Uterus (tissue), 3 donors: ENCODE measurements at regions not wholly inside any gene's neighbourhood (a gene's known extent, or its start where the extent isn't known, plus 50 kb on each side); places are given as distances from the start of the nearest gene placed in this dataset.

Experiments used
- DNase-seq, 2 donors: peaks; one replicate each; pipeline ENCODE4 v3.0.0-alpha.2; 2019 to 2020
- H3K27ac ChIP-seq, 2 donors: fragments of 200-600 bp; sonication (generic); 1 replicate in 1 of 2; 2 replicates in 1 of 2; pipeline ENCODE4 v1.5.1; 2016 to 2018
- H3K27me3 ChIP-seq, 2 donors: fragments of 200-600 bp; sonication (generic); one replicate each; pipeline ENCODE4 v1.5.1; 2018 to 2019; ENCODE audit warnings: control low read depth in 1 of 2
- H3K36me3 ChIP-seq, 2 donors: fragments of 200-600 bp; sonication (generic); one replicate each; pipeline ENCODE4 v1.5.1; 2019; ENCODE audit warnings: control low read depth in 1 of 2
- H3K4me1 ChIP-seq, 2 donors: fragments of 200-600 bp; sonication (generic); one replicate each; pipeline ENCODE4 v1.5.1; 2018 to 2019; ENCODE audit warnings: control low read depth in 1 of 2
- H3K4me3 ChIP-seq, 2 donors: fragments of 200-600 bp; sonication (generic); 1 replicate in 1 of 2; 2 replicates in 1 of 2; pipeline ENCODE4 v1.5.1; 2018 to 2019; ENCODE audit warnings: mild to moderate bottlenecking in 1 of 2
- H3K9me3 ChIP-seq, 2 donors: fragments of 200-600 bp; sonication (generic); one replicate each; pipeline ENCODE4 v1.5.1; 2019; ENCODE audit warnings: control low read depth in 1 of 2
- CTCF ChIP-seq, 4 experiments: fragments of 200-600 bp in 2 of 4; fragments of 450-650 bp in 2 of 4; sonication (generic) in 2 of 4; IDR thresholded peaks; one replicate each; pipeline ENCODE4 v1.5.1; 2016 to 2019; ENCODE audit warnings: antibody characterized with exemption in 4 of 4, mild to moderate bottlenecking in 2 of 4, moderate library complexity in 1 of 4
- POLR2A ChIP-seq, 2 donors: fragments of 450-650 bp; IDR thresholded peaks; one replicate each; pipeline ENCODE4 v1.6.1; 2016; ENCODE audit warnings: antibody characterized with exemption in 2 of 2, mild to moderate bottlenecking in 1 of 2, moderate library complexity in 1 of 2
- intact Hi-C: fragments of 100-400 bp; cut with DNase I; formaldehyde crosslinking; loops from one replicate; pipeline ENCODE4 v1.15.1; 2023; ENCODE audit warnings: low total_unique reads
- donor health status: DM: yes; HTN: yes; CAD: no.

- intact Hi-C loops, result no loop called here
- no peaks in the 10 kb centered on the region for H3K27me3 ChIP-seq
- H3K27ac ChIP-seq, result no peak overlapping the region
- H3K4me1 ChIP-seq, result no peaks in the 10 kb centered on the region
- DNase-seq, result no peak
- TF ChIP-seq CTCF (IDR thresholded peaks at IDR 0.05) (no peak), POLR2A (IDR thresholded peaks at IDR 0.05) (no peak)
- no peaks in the 10 kb centered on the region for H3K9me3 ChIP-seq
- H3K4me3 ChIP-seq, result no peak overlapping the region
- no peaks in the 10 kb centered on the region for H3K36me3 ChIP-seq
Observed at GRCh38 chr20:52454660-52455059, 263.1 kb upstream of the ZFP64 start.

- TF ChIP-seq POLR2A (IDR thresholded peaks at IDR 0.05) (no peak), CTCF (IDR thresholded peaks at IDR 0.05) (no peak)
- intact Hi-C loops, result no loop called here
Observed at GRCh38 chr20:52448513-52449232, 257.1 kb upstream of the ZFP64 start.

GRCh38 chr20:52447225-52447551 is 255.6 kb upstream of the ZFP64 start:
- intact Hi-C loops, result no loop called here

More at GRCh38 chr20:52448513-52449232, 257.1 kb upstream of the ZFP64 start:
- no peaks in the 10 kb centered on the region for H3K4me1 ChIP-seq
- DNase-seq, result no peak
- H3K9me3 ChIP-seq, result no peaks in the 10 kb centered on the region
- H3K4me3 ChIP-seq, result no peak overlapping the region
- H3K27ac ChIP-seq, result no peak overlapping the region
- H3K27me3 ChIP-seq, result no peaks in the 10 kb centered on the region
- no peaks in the 10 kb centered on the region for H3K36me3 ChIP-seq

DNA sequence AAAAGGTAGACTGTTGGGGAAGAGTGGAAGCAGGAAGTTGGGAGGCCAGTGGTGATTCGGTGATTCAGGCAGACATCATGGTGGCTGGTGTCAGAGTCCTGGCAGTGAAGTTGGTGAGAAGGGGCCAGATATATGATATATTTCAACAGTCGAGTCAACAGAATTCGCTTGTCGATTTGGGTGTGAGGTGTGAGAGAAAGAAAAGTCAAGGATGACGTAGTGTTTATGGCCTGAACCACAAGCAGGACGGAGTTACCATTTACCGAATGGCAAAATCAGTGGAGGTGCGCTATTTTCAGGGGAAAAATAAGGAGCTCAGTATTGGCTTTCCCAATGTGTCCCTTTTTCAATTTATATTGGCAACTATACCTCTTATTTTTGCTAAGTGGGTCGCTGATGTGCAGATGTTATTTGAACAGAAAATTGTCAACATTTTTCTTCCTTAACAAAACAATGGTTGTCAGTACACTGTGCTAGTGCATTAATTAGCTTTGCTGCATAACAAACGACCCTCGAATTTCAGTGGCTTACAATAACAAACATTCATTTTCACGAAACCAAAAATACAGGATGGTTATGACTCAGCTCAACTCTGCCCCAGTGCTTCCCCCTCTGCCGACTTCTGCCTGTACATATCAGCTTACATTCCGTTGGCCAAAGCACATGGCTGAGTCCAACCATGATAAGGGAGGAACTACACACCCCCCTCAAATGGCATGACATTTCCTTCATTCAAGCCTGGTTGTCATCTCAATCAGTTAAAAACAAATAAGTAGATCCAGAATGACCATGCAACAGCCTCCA is 255.0 kb upstream of the ZFP64 start:
- no peak overlapping the region for H3K27ac ChIP-seq
- H3K4me1 ChIP-seq, result no peaks in the 10 kb centered on the region
- intact Hi-C loops, result no loop called here
- no peaks in the 10 kb centered on the region for H3K9me3 ChIP-seq
- no peak for TF ChIP-seq CTCF (IDR thresholded peaks at IDR 0.05)
- TF ChIP-seq POLR2A (IDR thresholded peaks at IDR 0.05), result no peak
- no peaks in the 10 kb centered on the region for H3K36me3 ChIP-seq
- no peaks in the 10 kb centered on the region for H3K27me3 ChIP-seq
- DNase-seq, result no peak
- H3K4me3 ChIP-seq, result no peak overlapping the region

More at GRCh38 chr20:52447225-52447551, 255.6 kb upstream of the ZFP64 start:
- no peaks in the 10 kb centered on the region for H3K27me3 ChIP-seq
- DNase-seq, result no peak
- no peaks in the 10 kb centered on the region for H3K4me1 ChIP-seq
- no peaks in the 10 kb centered on the region for H3K36me3 ChIP-seq
- no peak overlapping the region for H3K4me3 ChIP-seq
- H3K27ac ChIP-seq, result no peak overlapping the region
- no peak for TF ChIP-seq CTCF (IDR thresholded peaks at IDR 0.05)
- no peak for TF ChIP-seq POLR2A (IDR thresholded peaks at IDR 0.05)
- no peaks in the 10 kb centered on the region for H3K9me3 ChIP-seq

DNA sequence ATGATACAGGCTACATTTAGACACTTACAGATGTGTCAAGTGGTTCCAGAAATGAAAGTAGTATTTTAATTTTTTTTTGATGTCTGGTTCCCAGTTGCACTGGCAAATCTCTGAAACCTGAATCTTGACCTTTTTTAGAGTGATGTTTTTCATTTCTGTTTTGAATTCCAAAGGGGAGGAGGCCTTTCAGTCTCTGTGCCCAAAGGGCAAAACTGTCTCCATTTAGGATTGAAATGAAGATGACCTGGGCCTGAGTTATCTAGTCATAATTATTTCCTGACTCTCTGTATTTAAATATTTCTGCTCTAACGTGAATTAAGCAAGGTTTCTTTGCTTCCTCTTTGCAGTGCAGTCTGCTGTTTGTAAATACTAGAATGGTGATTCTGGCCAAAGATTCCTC is 252.9 kb upstream of the ZFP64 start:
- no peak overlapping the region for H3K27ac ChIP-seq
- H3K4me1 ChIP-seq, result no peaks in the 10 kb centered on the region
- H3K27me3 ChIP-seq, result no peaks in the 10 kb centered on the region
- TF ChIP-seq CTCF (IDR thresholded peaks at IDR 0.05) (no peak), POLR2A (IDR thresholded peaks at IDR 0.05) (no peak)
- no peak for DNase-seq
- H3K9me3 ChIP-seq, result no peaks in the 10 kb centered on the region
- H3K36me3 ChIP-seq, result no peaks in the 10 kb centered on the region
- intact Hi-C loops, result no loop called here
- no peak overlapping the region for H3K4me3 ChIP-seq
